ENCODE measurements at regions not wholly inside any gene's neighbourhood (a gene's known extent, or its start where the extent isn't known, plus 50 kb on each side); places are given as distances from the start of the nearest gene placed in this dataset.

DNA sequence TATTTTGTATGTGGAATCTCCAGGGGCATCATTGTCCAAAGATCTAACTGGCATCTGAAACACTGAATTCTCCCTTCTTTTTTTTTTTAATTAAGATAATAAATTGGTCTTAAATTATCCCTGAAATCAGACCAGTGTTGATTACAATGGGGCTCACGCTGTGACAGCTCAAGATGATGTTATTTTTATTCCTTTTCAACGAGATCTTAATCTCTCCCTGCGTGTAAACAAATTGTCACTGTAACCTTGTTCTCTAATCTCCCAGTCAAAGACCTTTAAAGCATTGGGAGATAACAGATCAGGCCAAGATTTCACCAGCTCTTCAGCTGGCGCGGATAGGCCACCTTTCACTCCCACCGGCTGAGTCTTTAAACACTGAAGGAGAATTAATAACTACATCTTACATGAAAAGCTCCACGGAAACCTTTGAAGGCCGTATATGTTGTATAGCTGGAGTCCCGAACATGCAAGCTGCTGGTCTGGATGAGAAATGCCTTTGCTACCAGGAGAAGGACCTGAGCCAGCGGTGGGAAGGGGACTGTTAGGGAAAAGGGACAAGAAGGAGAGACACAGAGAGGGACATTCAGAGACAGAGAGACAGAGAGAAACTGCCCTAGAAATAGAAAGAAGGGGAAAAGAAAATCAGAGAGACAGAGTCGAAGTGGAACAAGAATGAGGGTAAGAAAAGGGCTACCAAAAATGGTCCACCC is 418.8 kb upstream of the NR2F2 start:
- DNase-seq = no peak

DNA sequence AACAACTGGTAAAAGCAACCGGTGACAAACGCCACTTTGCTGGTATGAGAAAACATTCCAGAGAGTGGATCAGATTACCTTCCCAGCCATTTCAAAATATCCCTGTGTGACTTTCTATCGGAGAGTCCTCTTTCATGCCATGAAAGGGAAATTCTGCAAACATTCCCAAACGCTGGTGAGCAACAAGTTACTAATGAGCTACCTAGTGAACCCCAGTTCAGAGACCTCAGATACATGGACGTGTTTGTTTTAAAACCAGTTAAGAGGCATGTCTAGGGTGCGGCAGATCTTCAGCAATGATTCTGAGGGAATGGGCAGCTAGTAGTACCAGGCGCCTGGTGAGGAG is 418.2 kb upstream of the NR2F2 start:
- DNase-seq = no peak

DNA sequence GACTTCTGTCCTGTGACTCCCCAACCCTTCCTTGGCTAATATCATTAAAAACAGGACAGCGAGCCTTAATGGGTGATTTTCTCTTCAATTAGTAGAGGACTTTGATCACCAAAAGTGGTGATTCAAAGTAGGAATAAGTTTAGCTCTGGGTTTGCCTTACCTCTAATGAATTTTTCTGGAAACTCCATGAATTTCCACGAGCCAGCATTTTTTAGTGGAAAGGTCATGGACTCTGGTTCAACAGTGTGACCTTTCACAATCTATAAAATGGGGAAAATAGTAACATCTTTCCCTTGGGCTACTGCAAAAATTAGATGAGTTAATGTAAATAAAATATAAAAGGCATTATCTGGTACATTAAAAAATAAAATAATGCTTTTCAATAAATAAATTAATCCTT is 417.8 kb upstream of the NR2F2 start:
- DNase-seq = no peak

DNA sequence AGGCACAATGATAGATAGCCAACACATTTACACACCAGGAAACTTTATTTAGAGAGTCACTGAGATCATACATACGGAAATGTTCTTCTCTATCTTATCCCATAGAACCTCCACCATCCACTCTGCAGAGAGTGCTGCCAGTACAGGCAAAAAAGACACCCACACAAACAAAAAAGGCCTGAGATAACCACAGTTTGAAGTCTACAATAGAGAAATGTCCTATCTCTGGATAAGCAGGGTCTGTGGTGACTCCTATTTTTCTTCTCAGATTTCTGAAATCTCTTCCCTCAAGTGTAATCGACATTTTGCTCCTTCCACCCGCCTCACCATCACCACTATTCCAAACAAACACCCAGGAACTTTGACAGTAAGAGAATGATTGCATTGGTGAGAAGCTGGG is 413.9 kb upstream of the NR2F2 start:
- no peak for DNase-seq

DNA sequence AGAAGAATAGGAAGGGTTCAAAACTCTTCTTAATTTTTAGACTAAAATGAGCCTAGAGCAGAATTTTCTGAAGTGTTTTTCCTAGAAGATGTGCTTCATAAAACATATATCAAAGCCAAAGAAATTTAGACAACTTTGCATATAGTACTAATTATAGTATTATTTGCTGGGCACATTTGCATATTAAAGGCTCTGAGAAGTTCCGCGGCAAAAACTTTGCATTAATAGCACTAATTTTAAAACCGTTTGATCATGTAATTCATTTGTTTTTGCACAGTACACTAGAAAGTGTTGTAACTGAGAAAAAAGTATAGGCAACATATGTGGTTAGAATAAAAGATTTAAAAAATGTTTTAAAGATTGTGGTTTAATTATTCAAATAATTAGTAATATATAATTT is 412.0 kb upstream of the NR2F2 start:
- no peak for DNase-seq

DNA sequence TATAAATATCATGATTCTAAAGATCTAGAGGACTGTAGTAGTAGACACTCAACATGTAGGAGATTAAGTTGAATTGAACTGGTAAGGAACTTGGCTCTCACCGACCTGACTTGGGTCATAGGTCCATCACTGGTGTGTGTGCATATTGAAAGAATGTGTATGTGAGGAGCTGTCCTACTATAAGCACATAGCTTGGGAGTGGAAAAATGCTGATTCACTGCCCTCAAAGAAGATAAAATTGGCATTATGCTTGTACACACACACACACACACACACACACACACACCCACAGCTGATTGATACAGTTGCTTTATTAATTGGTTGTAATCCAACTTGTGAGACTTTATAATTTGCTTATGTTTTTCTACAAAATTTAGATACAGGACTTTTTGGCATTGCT is 411.0 kb upstream of the NR2F2 start:
- no peak for DNase-seq

GRCh38 chr15:95921404-95921803 is 409.1 kb upstream of the NR2F2 start:
- no peak for DNase-seq

GRCh38 chr15:95922431-95922830 is 408.1 kb upstream of the NR2F2 start:
- no peak for DNase-seq

GRCh38 chr15:95923792-95924191 is 406.7 kb upstream of the NR2F2 start:
- DNase-seq = no peak

- DNase-seq = no peak
Measured at GRCh38 chr15:95928822-95929221, 401.7 kb upstream of the NR2F2 start.

DNA sequence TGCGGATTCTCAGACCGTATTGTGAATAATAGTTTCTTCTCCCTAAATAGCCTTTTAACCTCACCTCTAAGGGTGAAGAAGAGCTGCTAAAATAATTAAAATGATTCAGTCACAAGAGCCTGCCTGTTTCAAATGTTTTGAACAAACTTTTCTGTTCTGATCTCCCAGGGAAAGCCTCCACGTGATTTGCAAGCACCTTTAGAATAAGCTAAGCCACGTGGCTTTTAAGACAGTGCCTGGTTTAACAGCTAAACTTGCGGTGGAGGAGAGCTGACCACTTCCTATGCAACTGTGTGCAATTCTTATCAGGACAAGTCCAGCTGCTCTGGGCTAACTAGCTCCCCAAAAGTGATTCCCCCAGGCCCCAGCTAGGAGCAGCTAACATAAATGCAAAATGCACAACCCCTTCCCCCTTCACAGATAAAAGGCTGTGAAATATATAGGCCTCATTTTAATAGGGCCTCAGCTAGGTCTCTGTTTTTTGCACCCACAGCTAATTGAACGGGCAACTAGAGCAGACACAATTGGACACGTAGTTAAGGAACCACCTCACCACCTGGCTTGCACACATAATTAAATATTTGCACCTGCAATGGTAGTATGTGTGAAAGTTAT is 401.2 kb upstream of the NR2F2 start:
- peak; percentile 1 for DNase-seq

GRCh38 chr15:95930659-95931375 is 399.7 kb upstream of the NR2F2 start:
- no peak for DNase-seq

GRCh38 chr15:95931619-95932018 is 398.9 kb upstream of the NR2F2 start:
- no peak for DNase-seq

- no peak for DNase-seq
Measured at GRCh38 chr15:95932141-95932540, 398.4 kb upstream of the NR2F2 start.

DNA sequence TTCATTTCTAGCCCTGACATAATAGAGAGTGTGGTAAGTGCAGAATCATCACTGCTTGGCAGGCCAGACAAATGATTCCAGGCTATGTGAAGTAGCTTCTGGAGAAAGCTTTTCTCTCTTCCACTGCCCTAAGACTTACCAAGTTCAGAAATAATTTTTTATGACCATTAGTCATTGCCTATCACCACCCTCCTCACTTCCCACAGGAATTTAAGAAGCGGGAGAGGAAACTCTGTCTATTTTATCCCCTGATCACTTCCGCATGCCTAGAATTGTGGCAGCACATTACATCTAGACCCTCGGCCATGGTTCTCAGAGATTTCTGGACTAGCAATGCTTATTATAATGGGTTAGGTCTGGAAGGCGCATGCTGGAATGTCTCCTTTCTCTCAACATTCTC is 397.8 kb upstream of the NR2F2 start:
- DNase-seq = no peak

DNA sequence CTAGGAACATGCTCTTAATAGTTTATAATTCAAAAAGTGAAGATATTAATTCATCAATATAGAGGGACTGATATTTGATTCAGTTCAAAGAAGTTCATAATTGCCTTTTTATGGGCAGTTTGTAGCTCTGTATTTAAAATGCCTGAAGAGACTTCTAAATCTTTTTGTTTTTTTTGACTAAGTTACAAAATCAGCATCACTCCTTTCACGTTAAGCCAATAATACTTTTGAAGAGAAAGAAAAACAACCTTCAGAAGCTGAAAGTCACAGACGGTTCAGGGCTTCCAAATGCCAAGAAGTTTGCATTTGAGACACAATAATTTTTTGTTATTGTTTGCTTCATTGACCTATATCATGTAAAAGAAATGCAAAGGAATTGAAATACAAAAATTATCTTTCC is 394.6 kb upstream of the NR2F2 start:
- no peak for DNase-seq

- no peak for DNase-seq
Measured at GRCh38 chr15:95937128-95937528, 393.4 kb upstream of the NR2F2 start.

DNA sequence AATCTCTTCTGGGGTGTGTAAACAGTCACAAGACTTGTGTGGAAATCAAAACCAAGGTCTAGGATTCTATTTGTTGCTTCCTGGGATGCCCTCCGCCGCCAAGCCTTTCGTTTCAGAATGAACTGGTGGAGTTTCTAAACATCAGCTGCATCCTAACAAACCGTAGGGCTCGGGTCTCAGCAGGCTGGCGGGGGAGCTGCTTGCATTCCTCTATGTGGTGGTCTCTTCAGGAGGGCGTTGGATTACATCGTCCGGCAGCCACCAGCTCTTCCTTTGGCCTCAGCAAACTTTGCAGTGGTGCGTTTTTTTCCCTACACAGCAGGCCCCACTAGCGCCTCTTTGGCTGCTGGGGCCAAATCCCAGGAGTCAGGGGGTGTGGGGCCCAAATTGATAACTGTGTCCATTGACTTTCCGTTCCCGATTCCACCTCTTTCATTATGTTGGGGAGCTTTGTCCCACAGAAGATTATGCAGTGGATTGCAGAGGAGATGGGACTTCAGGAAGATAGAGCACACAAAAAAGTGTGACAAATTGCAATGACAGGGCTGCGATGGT is 390.0 kb upstream of the NR2F2 start:
- DNase-seq = no peak

DNA sequence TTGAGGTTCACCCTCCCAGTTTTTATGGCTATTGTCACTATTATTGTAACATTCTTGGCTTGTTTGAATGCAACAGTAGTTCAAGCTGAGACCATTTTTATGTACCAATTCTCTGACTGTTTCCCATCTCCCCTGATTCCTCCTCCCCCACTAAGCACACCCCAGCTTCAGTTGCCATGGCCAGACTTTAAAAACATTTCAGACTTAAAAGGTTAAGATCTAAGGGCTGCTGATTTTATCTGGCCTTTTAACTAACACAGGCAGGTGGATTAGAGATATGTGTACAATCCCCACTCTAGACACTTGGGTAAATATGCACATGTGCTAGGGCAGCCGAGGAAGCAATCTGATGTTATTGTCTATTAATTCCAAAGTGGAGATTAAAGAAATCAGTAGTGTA is 386.3 kb upstream of the NR2F2 start:
- DNase-seq = peak; percentile 5

- DNase-seq = no peak
Measured at GRCh38 chr15:95944661-95945255, 385.7 kb upstream of the NR2F2 start.

DNA sequence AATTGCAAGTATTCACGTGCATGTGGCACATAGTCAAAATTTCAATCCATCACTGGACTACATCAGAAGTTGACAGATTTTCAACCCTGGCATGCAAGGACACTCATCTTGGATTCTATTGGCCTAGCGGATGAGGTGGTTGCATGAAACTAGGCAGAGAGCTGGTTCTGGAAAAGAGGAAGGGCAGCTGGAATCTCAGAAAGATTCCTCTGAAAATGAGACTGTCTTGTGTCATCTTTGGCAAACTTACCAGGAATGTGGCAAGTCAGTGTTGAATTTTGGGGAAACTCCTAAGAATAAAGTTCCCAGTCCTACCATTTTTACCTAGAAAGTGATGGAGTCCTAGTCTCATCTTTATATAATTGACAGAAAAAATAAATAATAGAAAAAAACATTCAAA is 384.3 kb upstream of the NR2F2 start:
- no peak for DNase-seq

- no peak for DNase-seq
Measured at GRCh38 chr15:95946926-95947325, 383.6 kb upstream of the NR2F2 start.

DNA sequence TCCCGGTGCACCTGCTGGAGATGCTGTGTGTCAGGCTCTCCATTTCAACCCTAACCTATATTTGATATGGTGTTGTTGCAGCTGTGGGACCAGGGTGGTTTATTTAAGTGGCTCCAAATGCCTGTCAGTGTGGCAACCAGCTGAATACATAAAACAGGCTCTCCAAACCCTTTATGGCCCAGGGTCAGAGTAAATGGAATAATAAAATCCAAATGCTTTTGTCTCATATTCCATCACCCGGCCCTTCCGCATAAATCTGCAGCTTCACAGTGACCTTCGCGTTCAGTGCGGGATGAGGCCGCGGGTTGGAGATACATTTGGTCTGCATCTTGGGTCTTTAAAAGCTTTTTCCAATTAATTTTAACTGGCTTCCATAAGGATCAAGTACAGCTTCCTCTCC is 382.1 kb upstream of the NR2F2 start:
- peak; percentile 61 for DNase-seq

DNA sequence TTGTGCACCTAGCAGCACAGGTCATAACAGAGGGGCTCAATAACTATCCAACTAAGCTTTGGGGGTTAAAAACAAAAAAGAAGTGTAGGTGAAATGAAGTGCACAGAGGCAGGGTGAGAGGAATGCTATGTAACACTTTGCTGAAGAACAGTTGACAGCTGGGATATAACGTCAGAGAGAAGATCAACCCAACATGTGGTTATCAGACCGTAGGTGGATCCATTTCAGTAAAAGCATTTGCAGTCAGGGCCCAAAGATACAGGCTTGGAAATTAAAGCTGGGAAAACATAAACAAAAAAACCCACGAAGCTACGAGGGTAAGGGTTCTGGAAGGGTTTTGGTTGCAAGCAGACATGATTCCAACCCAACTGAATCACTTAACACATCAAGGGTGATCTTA is 377.5 kb upstream of the NR2F2 start:
- DNase-seq = no peak

Data from NCI-H2029 (cell line).